K562 (cell line): ENCODE measurements at regions not wholly inside any gene's neighbourhood (a gene's known extent, or its start where the extent isn't known, plus 50 kb on each side); places are given as distances from the start of the nearest gene placed in this dataset.

Experiments used
- CHD7 ChIP-seq: fragments of 200-600 bp; sonication (generic); IDR thresholded peaks from one replicate; pipeline ENCODE4 v1.6.1; 2012; ENCODE audit warnings: mild to moderate bottlenecking, low read depth, low read length, inconsistent platforms
- LARP7 ChIP-seq: fragments of 450-650 bp; IDR thresholded peaks from 2 replicates; pipeline ENCODE4 v1.6.1; 2016
- SMARCA5 ChIP-seq: fragments of 450-650 bp; IDR thresholded peaks from 2 replicates; pipeline ENCODE4 v1.6.1; 2016
- ZNF512 ChIP-seq: IDR thresholded peaks from 2 replicates; pipeline ENCODE4 v1.6.1; 2016; ENCODE audit warnings: missing genetic modification characterization, missing compliant biosample characterization
- ZSCAN32 ChIP-seq: fragments of 450-650 bp; formaldehyde crosslinking; IDR thresholded peaks from 2 replicates; pipeline ENCODE4 v1.4.0; 2020; ENCODE audit warnings: mild to moderate bottlenecking, moderate library complexity
- TF ChIP-seq, protein P1 (sequence below): sonication (generic); formaldehyde crosslinking; IDR thresholded peaks from 2 replicates; pipeline ENCODE4 v1.8.0; 2023; ENCODE audit warnings: mild to moderate bottlenecking, missing genetic modification reagents
- TF ChIP-seq, protein P2 (sequence below): fragments of 450-650 bp; IDR thresholded peaks from one replicate; pipeline ENCODE4 v1.6.1; 2018; ENCODE audit warnings: mild to moderate bottlenecking, moderate library complexity; ENCODE audit not compliant: partially characterized antibody

GRCh38 chr6:87829622-87830121, 127.6 kb upstream of the AKIRIN2 start (continued):
- TF ChIP-seq, protein P1, sequence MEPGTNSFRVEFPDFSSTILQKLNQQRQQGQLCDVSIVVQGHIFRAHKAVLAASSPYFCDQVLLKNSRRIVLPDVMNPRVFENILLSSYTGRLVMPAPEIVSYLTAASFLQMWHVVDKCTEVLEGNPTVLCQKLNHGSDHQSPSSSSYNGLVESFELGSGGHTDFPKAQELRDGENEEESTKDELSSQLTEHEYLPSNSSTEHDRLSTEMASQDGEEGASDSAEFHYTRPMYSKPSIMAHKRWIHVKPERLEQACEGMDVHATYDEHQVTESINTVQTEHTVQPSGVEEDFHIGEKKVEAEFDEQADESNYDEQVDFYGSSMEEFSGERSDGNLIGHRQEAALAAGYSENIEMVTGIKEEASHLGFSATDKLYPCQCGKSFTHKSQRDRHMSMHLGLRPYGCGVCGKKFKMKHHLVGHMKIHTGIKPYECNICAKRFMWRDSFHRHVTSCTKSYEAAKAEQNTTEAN (CRISPR knock-in tag): no peak
- TF ChIP-seq SMARCA5: no peak
- TF ChIP-seq ZSCAN32: no peak
- TF ChIP-seq CHD7: no peak
- peak; percentile 92 for TF ChIP-seq ZNF512
- TF ChIP-seq LARP7: no peak
- TF ChIP-seq, protein P2, sequence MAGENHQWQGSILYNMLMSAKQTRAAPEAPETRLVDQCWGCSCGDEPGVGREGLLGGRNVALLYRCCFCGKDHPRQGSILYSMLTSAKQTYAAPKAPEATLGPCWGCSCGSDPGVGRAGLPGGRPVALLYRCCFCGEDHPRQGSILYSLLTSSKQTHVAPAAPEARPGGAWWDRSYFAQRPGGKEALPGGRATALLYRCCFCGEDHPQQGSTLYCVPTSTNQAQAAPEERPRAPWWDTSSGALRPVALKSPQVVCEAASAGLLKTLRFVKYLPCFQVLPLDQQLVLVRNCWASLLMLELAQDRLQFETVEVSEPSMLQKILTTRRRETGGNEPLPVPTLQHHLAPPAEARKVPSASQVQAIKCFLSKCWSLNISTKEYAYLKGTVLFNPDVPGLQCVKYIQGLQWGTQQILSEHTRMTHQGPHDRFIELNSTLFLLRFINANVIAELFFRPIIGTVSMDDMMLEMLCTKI: no peak
